ENCODE measurements at regions not wholly inside any gene's neighbourhood (a gene's known extent, or its start where the extent isn't known, plus 50 kb on each side); places are given as distances from the start of the nearest gene placed in this dataset.

DNA sequence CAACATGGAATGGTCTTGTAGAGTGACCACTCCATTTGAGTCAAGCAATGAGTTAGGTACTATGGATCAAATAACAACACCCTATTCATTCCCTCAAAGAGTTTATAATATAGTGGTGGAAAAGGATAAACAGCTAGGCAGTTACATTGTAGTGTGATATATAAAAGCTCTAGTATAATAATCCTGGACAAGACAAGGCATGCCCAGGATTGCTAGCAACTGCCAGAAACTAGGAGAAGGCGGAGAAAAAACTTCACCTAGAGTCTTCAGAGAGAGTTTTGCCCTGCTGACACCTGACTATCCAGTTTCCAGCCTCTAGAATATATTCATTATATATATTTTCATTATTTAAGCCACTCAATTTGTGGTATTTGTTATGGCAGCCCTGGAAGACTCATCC, 530.6 kb downstream of the KLF12 start:
- TF ChIP-seq POLR2AphosphoS5 (IDR thresholded peaks at IDR 0.05; ENCODE audit: low read depth, low read length) (no peak), TAF1 (IDR thresholded peaks at IDR 0.05; ENCODE audit: borderline replicate concordance, insufficient read depth, low read length) (no peak)

All from PFSK-1 (cell line).